Muscle layer of duodenum (tissue), 2 donors: ENCODE measurements at regions not wholly inside any gene's neighbourhood (a gene's known extent, or its start where the extent isn't known, plus 50 kb on each side); places are given as distances from the start of the nearest gene placed in this dataset.

Experiments
- H3K27ac ChIP-seq: one replicate; pipeline ENCODE4 v1.7.0; 2013; ENCODE audit warnings: mild to moderate bottlenecking, low read length
- H3K27me3 ChIP-seq: one replicate; pipeline ENCODE4 v1.7.0; 2013; ENCODE audit warnings: low read depth, mild to moderate bottlenecking, control low read depth, low read length
- H3K36me3 ChIP-seq, 2 donors: one replicate each; pipeline ENCODE4 v1.7.0; 2013; ENCODE audit warnings: low read length in 2 of 2, control low read depth in 1 of 2, mild to moderate bottlenecking in 1 of 2; ENCODE audit not compliant: insufficient read depth in 2 of 2, control insufficient read depth in 1 of 2
- H3K4me1 ChIP-seq, 2 donors: one replicate each; pipeline ENCODE4 v1.7.0; 2013; ENCODE audit warnings: low read length in 2 of 2, mild to moderate bottlenecking in 2 of 2, control low read depth in 1 of 2, moderate library complexity in 1 of 2; ENCODE audit not compliant: insufficient read depth in 2 of 2, control insufficient read depth in 1 of 2
- H3K4me3 ChIP-seq, 2 donors: one replicate each; pipeline ENCODE4 v1.7.0; 2013; ENCODE audit warnings: low read length in 2 of 2, low read depth in 1 of 2, mild to moderate bottlenecking in 1 of 2
- H3K9me3 ChIP-seq, 2 donors: one replicate each; pipeline ENCODE4 v1.7.0; 2013; ENCODE audit warnings: low read length in 2 of 2, control low read depth in 1 of 2, mild to moderate bottlenecking in 1 of 2; ENCODE audit not compliant: control insufficient read depth in 1 of 2
- donor health status: healthy.

DNA sequence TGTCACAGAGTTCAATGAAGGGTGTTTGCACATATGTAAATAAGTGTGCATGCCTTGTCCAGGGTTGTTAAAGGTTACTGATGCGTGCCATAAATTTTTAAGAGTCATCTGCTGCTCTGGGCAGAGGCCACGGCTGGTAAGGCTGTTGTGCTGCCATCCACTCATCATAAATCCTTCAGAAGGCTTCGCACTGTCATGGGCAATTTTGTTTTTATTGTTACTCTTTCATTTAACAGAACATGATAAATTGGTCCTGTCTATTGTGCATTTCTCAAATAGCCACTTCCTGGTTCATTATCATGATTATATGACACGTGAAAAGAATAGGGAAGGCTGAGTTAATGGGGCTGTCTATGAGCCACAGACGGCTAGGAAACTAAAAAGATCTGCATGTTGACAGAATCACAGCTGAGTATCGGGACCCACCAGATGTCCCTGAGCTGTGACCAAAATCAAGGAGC lies 634.3 kb upstream of the SOX11 start:
- Histone ChIP-seq H3K9me3 (no peaks in the 10 kb centered on the region), H3K27me3 (no peaks in the 10 kb centered on the region), H3K36me3 (no peaks in the 10 kb centered on the region), H3K4me3 (no peak overlapping the region), H3K27ac (no peak overlapping the region), H3K4me1 (peaks cover 0 to 5% of the 10 kb centered on the region in 2 donors)

DNA sequence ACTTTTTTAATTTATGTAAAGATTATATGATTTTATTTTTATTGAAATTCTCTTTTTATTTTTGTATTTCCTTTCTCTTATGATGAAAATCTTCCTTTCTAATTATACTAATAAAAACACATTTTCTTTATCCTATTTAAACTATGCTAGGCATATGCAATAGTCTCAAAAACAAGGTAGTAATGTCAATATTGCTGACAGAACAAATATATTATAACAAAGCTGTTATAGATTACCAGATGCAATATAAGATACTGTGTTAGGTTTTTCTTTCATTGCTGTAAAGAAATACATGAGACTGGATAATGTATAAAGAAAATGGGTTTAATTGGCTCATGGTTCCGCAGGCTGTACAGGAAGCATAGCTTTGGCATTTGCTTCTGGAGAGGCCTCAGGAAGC lies 631.2 kb upstream of the SOX11 start:
- Histone ChIP-seq H3K4me1 (peaks cover 0 to 5% of the 10 kb centered on the region in 2 donors), H3K36me3 (no peaks in the 10 kb centered on the region), H3K9me3 (no peaks in the 10 kb centered on the region), H3K27ac (no peak overlapping the region), H3K4me3 (no peak overlapping the region), H3K27me3 (no peaks in the 10 kb centered on the region)

- no peak overlapping the region for H3K27ac ChIP-seq
- H3K4me3 ChIP-seq, result no peak overlapping the region
- peaks cover 0 to 5% of the 10 kb centered on the region in 2 donors for H3K4me1 ChIP-seq
- H3K9me3 ChIP-seq, result no peaks in the 10 kb centered on the region
- H3K27me3 ChIP-seq, result no peaks in the 10 kb centered on the region
- no peaks in the 10 kb centered on the region for H3K36me3 ChIP-seq
Measured at GRCh38 chr2:5064687-5065086, 627.5 kb upstream of the SOX11 start.

DNA sequence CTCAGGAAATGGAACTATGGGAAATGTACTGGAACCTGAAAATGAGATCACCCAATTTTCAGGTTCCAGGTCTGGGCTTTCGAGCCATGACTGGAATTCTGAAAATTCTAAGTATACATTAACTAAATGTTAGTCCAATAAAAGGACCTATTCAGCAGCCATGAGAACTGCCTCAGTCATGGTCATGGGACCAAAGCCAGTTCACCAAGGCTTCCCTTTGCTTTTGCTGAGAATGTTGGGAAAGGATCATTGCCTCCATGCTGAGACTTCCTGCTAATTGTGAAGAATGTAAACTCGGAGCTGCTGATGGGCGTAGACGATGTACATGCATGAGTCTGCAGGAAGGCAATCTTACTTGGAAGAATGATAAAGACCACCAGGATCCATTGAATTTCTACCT lies 624.4 kb upstream of the SOX11 start:
- Histone ChIP-seq H3K4me3 (no peak overlapping the region), H3K36me3 (no peaks in the 10 kb centered on the region), H3K9me3 (no peaks in the 10 kb centered on the region), H3K27ac (no peak overlapping the region), H3K27me3 (no peaks in the 10 kb centered on the region), H3K4me1 (no peaks in the 10 kb centered on the region)

GRCh38 chr2:5070257-5070656 lies 621.9 kb upstream of the SOX11 start:
- H3K9me3 ChIP-seq, result no peaks in the 10 kb centered on the region

GRCh38 chr2:5074733-5075132 lies 617.5 kb upstream of the SOX11 start:
- H3K9me3 ChIP-seq, result no peaks in the 10 kb centered on the region
- no peaks in the 10 kb centered on the region for H3K4me1 ChIP-seq
- no peak overlapping the region for H3K27ac ChIP-seq
- no peak overlapping the region for H3K4me3 ChIP-seq
- no peaks in the 10 kb centered on the region for H3K27me3 ChIP-seq
- no peaks in the 10 kb centered on the region for H3K36me3 ChIP-seq

More at GRCh38 chr2:5070257-5070656, 621.9 kb upstream of the SOX11 start:
- Histone ChIP-seq H3K27ac (no peak overlapping the region), H3K27me3 (no peaks in the 10 kb centered on the region), H3K4me1 (no peaks in the 10 kb centered on the region), H3K36me3 (no peaks in the 10 kb centered on the region), H3K4me3 (no peak overlapping the region)

GRCh38 chr2:5076599-5076998 lies 615.6 kb upstream of the SOX11 start:
- no peaks in the 10 kb centered on the region for H3K9me3 ChIP-seq
- H3K4me3 ChIP-seq, result no peak overlapping the region
- no peaks in the 10 kb centered on the region for H3K36me3 ChIP-seq
- H3K27ac ChIP-seq, result no peak overlapping the region
- no peaks in the 10 kb centered on the region for H3K4me1 ChIP-seq
- H3K27me3 ChIP-seq, result no peaks in the 10 kb centered on the region

DNA sequence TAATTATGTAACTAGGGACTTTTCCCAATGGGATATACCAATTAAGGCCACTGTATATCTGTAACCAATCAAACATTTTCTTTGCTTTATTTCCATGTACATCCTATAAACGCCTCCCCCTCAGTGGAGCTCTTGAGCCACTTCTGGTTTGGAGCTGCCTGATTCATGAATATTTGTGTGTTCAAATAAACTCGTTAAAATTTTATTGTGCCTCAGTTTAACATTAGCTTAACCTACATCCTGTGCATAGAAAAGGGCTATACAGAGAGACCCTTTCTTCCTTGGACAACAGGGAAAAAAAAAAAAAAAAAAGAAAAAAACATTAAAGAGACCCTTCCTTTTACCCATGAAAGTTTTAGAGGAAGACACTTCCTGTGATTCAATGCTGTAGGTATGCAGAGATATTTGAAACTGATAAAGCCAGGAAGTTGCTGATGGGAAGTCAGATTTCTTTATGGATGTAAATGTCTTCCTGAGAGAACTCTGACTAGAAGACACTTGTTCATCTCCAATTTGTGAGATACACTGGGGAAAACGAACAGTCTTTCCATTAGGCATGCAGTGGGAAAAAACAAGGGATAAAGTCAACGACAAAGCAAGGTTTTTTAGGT lies 614.6 kb upstream of the SOX11 start:
- Histone ChIP-seq H3K27ac (no peak overlapping the region), H3K36me3 (no peaks in the 10 kb centered on the region), H3K4me1 (no peaks in the 10 kb centered on the region), H3K27me3 (no peaks in the 10 kb centered on the region), H3K9me3 (no peaks in the 10 kb centered on the region), H3K4me3 (no peak overlapping the region)

DNA sequence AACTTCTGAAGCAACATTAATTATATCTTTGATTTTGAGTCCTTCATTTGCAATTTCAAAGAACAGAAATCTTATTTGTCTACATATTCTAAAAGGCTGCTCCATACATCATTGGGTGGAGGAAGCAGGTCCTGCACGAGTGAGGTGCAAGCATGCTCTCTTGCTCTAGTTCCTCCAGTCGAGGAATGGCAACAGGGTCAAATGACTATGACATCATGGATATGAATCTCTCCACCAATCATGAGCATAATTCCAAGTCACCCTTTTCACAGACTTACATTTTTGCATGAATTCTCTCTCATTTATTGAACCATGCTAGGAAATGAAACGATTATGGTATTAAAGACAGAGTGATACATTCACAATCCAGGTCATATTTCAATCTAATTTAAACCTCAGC lies 608.8 kb upstream of the SOX11 start:
- no peaks in the 10 kb centered on the region for H3K36me3 ChIP-seq
- H3K27ac ChIP-seq, result no peak overlapping the region
- H3K27me3 ChIP-seq, result no peaks in the 10 kb centered on the region
- no peaks in the 10 kb centered on the region for H3K9me3 ChIP-seq
- no peak overlapping the region for H3K4me3 ChIP-seq
- H3K4me1 ChIP-seq, result no peaks in the 10 kb centered on the region

GRCh38 chr2:5089409-5089808 lies 602.8 kb upstream of the SOX11 start:
- H3K4me1 ChIP-seq, result no peaks in the 10 kb centered on the region
- no peaks in the 10 kb centered on the region for H3K27me3 ChIP-seq
- H3K4me3 ChIP-seq, result no peak overlapping the region
- H3K27ac ChIP-seq, result no peak overlapping the region
- no peaks in the 10 kb centered on the region for H3K36me3 ChIP-seq
- H3K9me3 ChIP-seq, result peaks cover 0 to 5% of the 10 kb centered on the region in 2 donors

DNA sequence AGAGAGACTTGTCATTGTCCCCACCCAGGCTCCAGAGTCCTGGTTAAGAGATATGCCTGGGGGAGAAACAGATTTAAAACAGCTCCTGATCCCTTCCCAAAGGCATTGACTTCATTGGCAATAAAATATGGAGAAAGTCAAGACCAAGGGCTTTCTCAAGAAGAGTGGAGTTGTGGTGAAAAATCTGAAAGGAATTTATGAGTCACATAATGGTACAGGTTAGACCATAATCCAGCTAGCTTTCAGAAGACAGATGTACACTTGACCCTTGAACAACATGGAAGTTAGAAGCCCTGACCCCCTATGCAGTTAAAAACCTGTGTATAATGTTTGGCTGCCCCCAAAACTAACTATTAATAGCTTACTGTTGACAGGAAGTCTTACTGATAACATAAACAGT lies 599.1 kb upstream of the SOX11 start:
- Histone ChIP-seq H3K36me3 (no peaks in the 10 kb centered on the region), H3K27me3 (no peaks in the 10 kb centered on the region), H3K4me1 (no peaks in the 10 kb centered on the region), H3K27ac (no peak overlapping the region), H3K4me3 (no peak overlapping the region), H3K9me3 (peaks cover 0 to 12% of the 10 kb centered on the region in 2 donors)

DNA sequence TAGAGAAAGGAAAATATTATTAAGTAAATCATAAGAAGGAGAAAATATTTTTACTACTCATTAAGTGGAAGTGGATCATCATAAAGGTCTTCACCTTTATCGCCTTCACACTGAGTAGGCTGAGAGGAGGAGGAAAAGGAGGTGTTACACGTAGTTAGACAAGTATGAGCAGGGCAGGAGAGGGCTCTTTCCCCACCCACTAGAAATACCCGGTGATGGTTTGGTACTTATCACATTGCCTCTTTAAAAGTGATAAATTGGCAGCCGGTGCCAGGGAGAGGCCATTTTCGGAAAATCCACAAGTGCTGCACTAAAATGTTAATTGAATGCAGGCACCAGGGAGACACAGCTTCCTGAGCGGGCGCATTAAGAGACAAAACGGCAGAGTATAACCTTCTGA lies 598.7 kb upstream of the SOX11 start:
- Histone ChIP-seq H3K27ac (no peak overlapping the region), H3K9me3 (peaks cover 0 to 12% of the 10 kb centered on the region in 2 donors), H3K4me1 (no peaks in the 10 kb centered on the region)

More for the DNA sequence above, 598.7 kb upstream of the SOX11 start:
- Histone ChIP-seq H3K36me3 (no peaks in the 10 kb centered on the region), H3K4me3 (no peak overlapping the region), H3K27me3 (no peaks in the 10 kb centered on the region)
